Right atrium auricular region (tissue), 2 donors: ENCODE measurements at regions not wholly inside any gene's neighbourhood (a gene's known extent, or its start where the extent isn't known, plus 50 kb on each side); places are given as distances from the start of the nearest gene placed in this dataset.

Source experiments
- DNase-seq: peaks from one replicate; pipeline ENCODE4 v3.0.0-alpha.2; 2019; ENCODE audit warnings: low spot score
- H3K27ac ChIP-seq, 2 donors: fragments of 200-600 bp; sonication (generic); 1 replicate in 1 of 2; 2 replicates in 1 of 2; pipeline ENCODE4 v1.5.1; 2016 to 2019
- H3K27me3 ChIP-seq, 2 donors: fragments of 200-600 bp; sonication (generic); one replicate each; pipeline versions ENCODE4 v1.5.1 to v1.6.0; 2017 to 2019
- H3K36me3 ChIP-seq: fragments of 200-600 bp; sonication (generic); one replicate; pipeline ENCODE4 v1.5.1; 2016
- H3K4me1 ChIP-seq, 2 donors: fragments of 200-600 bp; sonication (generic); one replicate each; pipeline versions ENCODE4 v1.5.1 to v1.6.0; 2017 to 2019
- H3K4me3 ChIP-seq, 2 donors: fragments of 200-600 bp; sonication (generic); 1 replicate in 1 of 2; 2 replicates in 1 of 2; pipeline ENCODE4 v1.5.1; 2017 to 2019; ENCODE audit warnings: mild to moderate bottlenecking in 1 of 2, moderate library complexity in 1 of 2
- H3K9me3 ChIP-seq, 2 donors: fragments of 200-600 bp; sonication (generic); one replicate each; pipeline ENCODE4 v1.5.1; 2019
- CTCF ChIP-seq, 2 donors: fragments of 200-600 bp; sonication (generic); IDR thresholded peaks; one replicate each; pipeline ENCODE4 v1.5.1; 2019; ENCODE audit warnings: antibody characterized with exemption in 2 of 2

- Histone ChIP-seq H3K36me3 (no peaks in the 10 kb centered on the region), H3K4me3 (no peak overlapping the region), H3K27me3 (no peaks in the 10 kb centered on the region), H3K9me3 (no peaks in the 10 kb centered on the region), H3K4me1 (no peaks in the 10 kb centered on the region), H3K27ac (no peak overlapping the region)
- TF ChIP-seq CTCF (IDR thresholded peaks at IDR 0.05) = no peak
- no peak for DNase-seq
Observed at GRCh38 chr6:11929241-11929835, 82.8 kb upstream of the HIVEP1 start.

GRCh38 chr6:11926594-11927407 is 85.3 kb upstream of the HIVEP1 start:
- no peak for TF ChIP-seq CTCF (IDR thresholded peaks at IDR 0.05)
- Histone ChIP-seq H3K4me1 (no peaks in the 10 kb centered on the region), H3K36me3 (no peaks in the 10 kb centered on the region), H3K9me3 (no peaks in the 10 kb centered on the region), H3K27me3 (no peaks in the 10 kb centered on the region), H3K4me3 (no peak overlapping the region), H3K27ac (no peak overlapping the region)
- DNase-seq = no peak

- DNase-seq = no peak
- H3K36me3 ChIP-seq = no peaks in the 10 kb centered on the region
- no peak overlapping the region for H3K27ac ChIP-seq
- H3K27me3 ChIP-seq = no peaks in the 10 kb centered on the region
- no peak for TF ChIP-seq CTCF (IDR thresholded peaks at IDR 0.05)
- H3K4me3 ChIP-seq = no peak overlapping the region
- H3K4me1 ChIP-seq = no peaks in the 10 kb centered on the region
- H3K9me3 ChIP-seq = no peaks in the 10 kb centered on the region
Observed at GRCh38 chr6:11925805-11926204, 86.3 kb upstream of the HIVEP1 start.

- Histone ChIP-seq H3K9me3 (no peaks in the 10 kb centered on the region), H3K4me1 (peaks cover 0 to 5% of the 10 kb centered on the region in 2 donors), H3K27me3 (no peaks in the 10 kb centered on the region), H3K36me3 (no peaks in the 10 kb centered on the region), H3K27ac (no peak overlapping the region), H3K4me3 (no peak overlapping the region)
- DNase-seq = no peak
- TF ChIP-seq CTCF (IDR thresholded peaks at IDR 0.05) = no peak
Observed at GRCh38 chr6:11923621-11924020, 88.5 kb upstream of the HIVEP1 start.

- H3K4me1 ChIP-seq = peaks cover 0 to 7% of the 10 kb centered on the region in 2 donors
Observed at GRCh38 chr6:11922901-11923300, 89.2 kb upstream of the HIVEP1 start.

More at GRCh38 chr6:11922901-11923300, 89.2 kb upstream of the HIVEP1 start:
- H3K9me3 ChIP-seq = no peaks in the 10 kb centered on the region
- H3K27ac ChIP-seq = no peak overlapping the region
- DNase-seq = no peak
- H3K4me3 ChIP-seq = no peak overlapping the region
- no peak for TF ChIP-seq CTCF (IDR thresholded peaks at IDR 0.05)
- H3K27me3 ChIP-seq = no peaks in the 10 kb centered on the region
- H3K36me3 ChIP-seq = no peaks in the 10 kb centered on the region
